NCI-H82 (cell line): ENCODE measurements at regions not wholly inside any gene's neighbourhood (a gene's known extent, or its start where the extent isn't known, plus 50 kb on each side); places are given as distances from the start of the nearest gene placed in this dataset.

Source experiments
- DNase-seq: peaks from one replicate; lab custom pipeline; 2025; lab: John Stamatoyannopoulos, UW

- peak; percentile 57 for DNase-seq
Observed at GRCh38 chr2:120675460-120676130, 60.1 kb upstream of the GLI2 start.

GRCh38 chr2:120677221-120677620 lies 58.4 kb upstream of the GLI2 start:
- DNase-seq = no peak

DNA sequence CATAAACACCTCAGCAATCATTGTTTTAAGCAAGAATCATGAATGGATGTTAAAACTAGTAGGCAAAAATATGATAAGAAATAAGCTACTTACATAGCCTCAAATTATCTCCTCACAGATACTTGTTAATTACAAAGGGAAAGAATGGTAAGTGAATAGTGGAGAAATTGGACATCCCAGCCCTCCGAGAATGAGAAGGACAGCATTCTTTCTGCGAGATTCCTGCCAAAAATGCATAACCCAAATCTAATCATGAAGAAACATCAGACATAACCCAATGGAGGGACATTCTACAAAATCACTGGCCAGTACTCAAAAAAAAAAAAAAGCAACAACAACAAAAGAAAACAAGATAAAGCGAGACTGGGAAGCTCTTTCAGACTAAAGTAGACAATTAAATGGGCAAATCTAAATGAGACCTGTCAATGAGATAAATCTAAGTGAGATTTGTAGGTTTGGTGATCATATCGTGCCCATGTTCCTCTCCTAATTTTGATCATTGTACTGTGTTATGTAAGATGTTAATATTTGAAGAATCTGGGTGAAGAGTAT lies 57.9 kb upstream of the GLI2 start:
- no peak for DNase-seq

GRCh38 chr2:120678251-120678650 lies 57.4 kb upstream of the GLI2 start:
- no peak for DNase-seq

- no peak for DNase-seq
Observed at GRCh38 chr2:120678926-120679325, 56.7 kb upstream of the GLI2 start.

DNA sequence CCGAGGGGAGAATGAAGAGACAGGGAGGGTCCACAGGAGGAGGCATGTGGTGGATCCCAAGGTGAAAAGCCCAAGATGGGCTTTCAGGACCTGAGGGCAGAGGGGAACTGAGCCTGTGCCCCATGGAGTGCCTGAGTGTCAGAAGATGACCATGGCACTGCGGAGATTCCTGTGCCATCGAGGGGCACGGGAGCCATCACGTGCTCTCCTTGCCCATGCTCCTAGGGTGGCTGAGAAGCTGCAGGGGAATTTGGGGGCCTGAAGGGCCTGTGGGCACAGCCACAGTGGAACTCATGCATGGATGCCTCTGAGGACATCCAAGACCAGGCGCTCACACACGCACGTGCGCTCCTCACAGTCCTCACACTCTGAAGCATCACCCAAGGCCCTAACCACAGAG lies 56.1 kb upstream of the GLI2 start:
- DNase-seq = no peak

DNA sequence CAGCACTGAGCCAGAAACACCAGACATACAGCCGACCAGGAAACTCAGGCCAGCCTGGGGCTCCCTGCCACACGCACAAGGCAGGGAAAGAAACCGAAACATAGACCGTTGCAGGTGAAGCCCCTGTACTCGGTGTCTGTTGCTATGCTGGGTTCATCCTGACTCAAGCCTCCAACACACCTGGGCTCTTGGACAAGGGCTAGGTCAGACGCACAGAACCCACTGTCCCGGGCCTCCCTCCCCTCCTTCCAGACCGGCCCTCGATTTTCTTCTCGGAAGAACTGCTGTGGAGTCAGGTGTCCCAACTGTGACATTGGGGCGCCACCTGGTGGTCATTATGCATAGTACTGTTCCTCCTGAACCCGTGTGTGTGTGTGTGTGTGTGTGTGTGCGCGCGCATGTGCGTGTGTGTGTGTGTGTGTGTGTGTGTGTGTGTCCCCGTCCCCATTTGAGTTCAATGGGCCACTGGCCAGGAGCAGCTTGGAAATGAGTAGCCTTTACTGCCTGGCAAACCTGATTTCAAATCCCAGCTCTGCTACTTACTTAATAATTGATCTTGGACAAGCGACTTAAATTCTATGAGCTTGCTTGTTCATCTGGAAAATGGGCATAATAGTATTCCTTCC lies 55.4 kb upstream of the GLI2 start:
- peak; percentile 90 for DNase-seq

- no peak for DNase-seq
Observed at GRCh38 chr2:120681181-120681580, 54.5 kb upstream of the GLI2 start.

- DNase-seq = no peak
Observed at GRCh38 chr2:120681696-120682288, 53.9 kb upstream of the GLI2 start.

- no peak for DNase-seq
Observed at GRCh38 chr2:120682654-120683053, 53.0 kb upstream of the GLI2 start.

GRCh38 chr2:120683081-120683480 lies 52.6 kb upstream of the GLI2 start:
- no peak for DNase-seq

DNA sequence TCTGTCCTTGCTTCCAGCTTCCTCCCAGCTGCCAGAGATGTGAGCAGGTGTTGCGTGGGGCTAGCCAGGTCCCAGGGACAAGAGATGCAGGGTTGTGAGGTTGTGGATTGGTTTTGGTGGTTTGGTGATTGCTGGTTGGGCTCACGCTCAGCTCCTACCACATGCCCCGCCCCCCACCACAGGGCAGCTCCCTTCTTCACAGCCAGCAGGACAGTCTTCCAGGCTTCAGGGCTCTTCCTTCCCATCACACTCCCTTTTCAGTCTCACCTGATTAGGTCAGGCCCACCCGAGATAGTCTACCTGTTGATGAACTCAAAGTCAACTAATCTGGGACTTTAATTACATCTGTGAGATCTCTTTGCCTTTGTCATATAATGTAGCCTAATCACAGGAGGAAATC lies 52.0 kb upstream of the GLI2 start:
- DNase-seq = no peak

DNA sequence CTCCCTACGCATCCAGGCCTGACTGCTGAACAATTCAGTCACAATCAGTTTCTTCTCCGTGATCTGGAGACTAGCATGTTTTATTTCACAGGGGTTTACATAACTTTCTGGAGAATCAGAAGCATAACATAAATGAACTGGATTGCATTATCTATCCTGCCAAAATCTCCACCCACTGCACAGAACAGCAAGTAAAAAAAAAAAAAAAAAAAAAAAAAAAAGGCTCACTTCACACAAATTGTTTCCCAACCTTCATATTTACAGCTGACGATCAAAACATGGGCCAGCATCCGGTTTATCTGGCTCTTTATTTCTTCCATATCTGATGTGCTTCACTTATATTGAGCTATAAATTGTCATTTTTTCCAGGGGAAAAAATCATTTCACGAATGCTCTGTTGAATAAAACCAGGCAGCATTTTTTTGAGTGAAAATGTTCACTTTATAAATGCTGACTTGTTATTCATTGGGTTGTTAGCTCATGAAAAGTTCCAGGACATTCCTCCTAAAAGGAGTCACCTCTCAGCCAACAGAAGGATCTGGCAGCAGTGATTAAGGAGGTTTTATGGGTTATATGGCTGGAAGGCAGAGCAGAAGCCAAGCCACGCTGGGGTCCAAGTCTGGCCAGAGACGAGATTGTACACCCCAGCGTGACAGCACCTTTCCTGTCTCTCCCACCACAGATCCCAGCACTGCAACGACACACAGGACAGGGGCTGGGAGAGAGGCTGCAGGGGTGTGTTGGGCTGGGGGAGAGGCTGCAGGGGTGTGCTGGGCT lies 51.2 kb upstream of the GLI2 start:
- DNase-seq = no peak

DNA sequence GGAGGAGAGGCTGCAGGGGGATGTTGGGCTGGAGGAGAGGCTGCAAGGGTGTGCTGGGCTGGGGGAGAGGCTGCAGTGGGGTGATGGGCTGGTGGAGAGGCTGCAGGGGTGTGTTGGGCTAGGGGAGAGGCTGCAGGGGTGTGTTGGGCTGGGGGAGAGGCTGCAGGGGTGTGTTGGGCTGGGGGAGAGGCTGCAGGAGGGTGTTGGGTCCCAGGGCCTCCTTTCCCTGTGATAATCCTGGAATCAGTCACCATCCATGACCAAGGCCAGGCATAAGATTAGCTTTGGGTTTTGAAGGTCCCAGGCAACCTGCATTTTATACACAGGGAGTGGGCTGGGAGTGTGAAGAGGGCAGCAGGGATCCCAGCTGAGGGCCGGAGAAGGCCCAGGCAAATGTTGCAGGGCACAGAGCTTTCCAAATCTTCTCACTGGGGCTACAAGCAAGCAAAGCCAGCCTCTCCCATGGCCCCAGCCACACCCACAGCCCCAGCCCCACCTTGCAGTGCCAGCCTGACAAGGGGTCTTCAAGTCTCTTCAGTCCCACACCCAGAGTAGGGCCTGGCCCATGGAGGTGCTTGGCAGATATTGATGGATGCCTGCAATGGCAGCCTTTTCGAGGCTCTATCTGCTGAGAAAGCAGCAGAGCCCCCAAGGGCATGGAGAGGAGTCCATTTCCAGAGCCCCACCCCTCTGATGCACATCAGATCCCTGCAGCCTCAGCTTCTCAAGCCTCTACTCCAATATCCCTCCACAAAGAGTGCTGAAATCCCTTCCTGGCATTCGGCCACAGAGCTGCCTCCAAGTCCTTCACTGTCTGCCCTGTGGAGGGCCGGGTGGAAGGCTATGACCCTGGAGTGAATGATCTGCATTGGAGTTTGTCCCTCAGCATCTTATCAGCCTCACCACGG lies 50.3 kb upstream of the GLI2 start:
- DNase-seq = peak; percentile 38
